WERI-Rb-1 (cell line): ENCODE measurements at regions not wholly inside any gene's neighbourhood (a gene's known extent, or its start where the extent isn't known, plus 50 kb on each side); places are given as distances from the start of the nearest gene placed in this dataset.

Experiments used
- DNase-seq: peaks from one replicate; pipeline ENCODE4 v3.0.0-alpha.2; 2020
- H3K27ac ChIP-seq: fragments of 250-450 bp; sonication (Bioruptor Pico); 2 replicates; pipeline ENCODE4 v1.5.1; 2020; ENCODE audit warnings: mild to moderate bottlenecking, moderate library complexity
- H3K27me3 ChIP-seq: fragments of 250-450 bp; sonication (Bioruptor Pico); 2 replicates; pipeline ENCODE4 v1.5.1; 2021; ENCODE audit warnings: mild to moderate bottlenecking, low read depth, moderate library complexity; ENCODE audit not compliant: insufficient read depth, severe bottlenecking
- H3K36me3 ChIP-seq: fragments of 250-450 bp; sonication (Bioruptor Pico); 2 replicates; pipeline ENCODE4 v1.5.1; 2020; ENCODE audit warnings: mild to moderate bottlenecking, moderate library complexity
- H3K4me3 ChIP-seq: 2 replicates; pipeline ENCODE4 v1.5.1; 2011; ENCODE audit warnings: low read depth, mild to moderate bottlenecking, control low read depth, low read length
- H3K9me3 ChIP-seq: fragments of 250-450 bp; sonication (Bioruptor Pico); 2 replicates; pipeline ENCODE4 v1.5.1; 2021; ENCODE audit warnings: mild to moderate bottlenecking, moderate library complexity; ENCODE audit not compliant: severe bottlenecking
- CTCF ChIP-seq: IDR thresholded peaks from 2 replicates; pipeline ENCODE4 v1.5.1; 2011; ENCODE audit warnings: low read depth, mild to moderate bottlenecking, control low read depth, inconsistent platforms, low read length

GRCh38 chr5:108655750-108656450 lies 91.8 kb upstream of the FER start:
- H3K27me3 ChIP-seq, result no peaks in the 10 kb centered on the region
- no peak for TF ChIP-seq CTCF
- DNase-seq, result no peak
- no peaks in the 10 kb centered on the region for H3K9me3 ChIP-seq
- H3K27ac ChIP-seq, result no peak overlapping the region
- no peaks in the 10 kb centered on the region for H3K36me3 ChIP-seq
- no peak overlapping the region for H3K4me3 ChIP-seq

- no peaks in the 10 kb centered on the region for H3K9me3 ChIP-seq
Measured at GRCh38 chr5:108654051-108654450, 93.6 kb upstream of the FER start.

GRCh38 chr5:108653201-108653600 lies 94.5 kb upstream of the FER start:
- Histone ChIP-seq H3K9me3 (no peaks in the 10 kb centered on the region), H3K36me3 (no peaks in the 10 kb centered on the region), H3K27me3 (no peaks in the 10 kb centered on the region), H3K27ac (no peak overlapping the region), H3K4me3 (no peak overlapping the region)
- no peak for TF ChIP-seq CTCF
- DNase-seq, result no peak

More at GRCh38 chr5:108654051-108654450, 93.6 kb upstream of the FER start:
- TF ChIP-seq CTCF, result no peak
- Histone ChIP-seq H3K27ac (no peak overlapping the region), H3K27me3 (no peaks in the 10 kb centered on the region), H3K36me3 (no peaks in the 10 kb centered on the region), H3K4me3 (no peak overlapping the region)
- DNase-seq, result no peak

GRCh38 chr5:108650997-108651396 lies 96.7 kb upstream of the FER start:
- Histone ChIP-seq H3K36me3 (no peaks in the 10 kb centered on the region), H3K27ac (no peak overlapping the region), H3K4me3 (no peak overlapping the region), H3K27me3 (no peaks in the 10 kb centered on the region), H3K9me3 (peaks cover 7% of the 10 kb centered on the region)
- no peak for DNase-seq
- no peak for TF ChIP-seq CTCF

- H3K9me3 ChIP-seq, result peaks cover 7% of the 10 kb centered on the region
- H3K4me3 ChIP-seq, result no peak overlapping the region
- TF ChIP-seq CTCF, result no peak
- DNase-seq, result no peak
- H3K27me3 ChIP-seq, result no peaks in the 10 kb centered on the region
- H3K27ac ChIP-seq, result no peak overlapping the region
- no peaks in the 10 kb centered on the region for H3K36me3 ChIP-seq
Measured at GRCh38 chr5:108649646-108650045, 98.1 kb upstream of the FER start.

GRCh38 chr5:108649106-108649505 lies 98.6 kb upstream of the FER start:
- H3K9me3 ChIP-seq, result peaks cover 7% of the 10 kb centered on the region
- TF ChIP-seq CTCF, result no peak
- no peaks in the 10 kb centered on the region for H3K27me3 ChIP-seq
- no peak for DNase-seq
- H3K4me3 ChIP-seq, result no peak overlapping the region
- H3K36me3 ChIP-seq, result no peaks in the 10 kb centered on the region
- H3K27ac ChIP-seq, result no peak overlapping the region
